Neural progenitor cell (in vitro differentiated cells): ENCODE measurements at regions not wholly inside any gene's neighbourhood (a gene's known extent, or its start where the extent isn't known, plus 50 kb on each side); places are given as distances from the start of the nearest gene placed in this dataset.

ENCODE experiments used
- CTCF ChIP-seq: fragments of 200-600 bp; sonication (generic); IDR thresholded peaks from 2 replicates; pipeline ENCODE4 v1.5.1; 2017; ENCODE audit warnings: antibody characterized with exemption, mild to moderate bottlenecking
- EZH2 ChIP-seq: fragments of 200-600 bp; sonication (generic); IDR thresholded peaks from 2 replicates; pipeline ENCODE4 v1.6.1; 2017; ENCODE audit warnings: antibody characterized with exemption, mild to moderate bottlenecking, moderate library complexity
- EZH2phosphoT487 ChIP-seq: fragments of 200-600 bp; sonication (generic); IDR thresholded peaks from 2 replicates; pipeline ENCODE4 v1.6.1; 2017; ENCODE audit warnings: antibody characterized with exemption

GRCh38 chr5:14935341-14935740, 63.8 kb upstream of the ANKH start:
- TF ChIP-seq CTCF (no peak), EZH2phosphoT487 (no peak), EZH2 (no peak)
